Breast epithelium (tissue), 3 donors: ENCODE measurements at regions not wholly inside any gene's neighbourhood (a gene's known extent, or its start where the extent isn't known, plus 50 kb on each side); places are given as distances from the start of the nearest gene placed in this dataset.

Experiments used
- POLR2A ChIP-seq: fragments of 450-650 bp; IDR thresholded peaks from one replicate; pipeline ENCODE4 v1.6.1; 2016; ENCODE audit warnings: antibody characterized with exemption, mild to moderate bottlenecking, moderate library complexity
- POLR2AphosphoS5 ChIP-seq, 3 donors: sonication (generic); formaldehyde crosslinking; IDR thresholded peaks; one replicate each; pipeline ENCODE4 v1.6.1; 2017; ENCODE audit warnings: antibody characterized with exemption in 3 of 3
- TF ChIP-seq, protein P1 (sequence below), 3 donors: fragments of 450-650 bp; IDR thresholded peaks; one replicate each; pipeline ENCODE4 v1.5.1; 2016 to 2017; ENCODE audit warnings: antibody characterized with exemption in 3 of 3, mild to moderate bottlenecking in 3 of 3, moderate library complexity in 3 of 3

DNA sequence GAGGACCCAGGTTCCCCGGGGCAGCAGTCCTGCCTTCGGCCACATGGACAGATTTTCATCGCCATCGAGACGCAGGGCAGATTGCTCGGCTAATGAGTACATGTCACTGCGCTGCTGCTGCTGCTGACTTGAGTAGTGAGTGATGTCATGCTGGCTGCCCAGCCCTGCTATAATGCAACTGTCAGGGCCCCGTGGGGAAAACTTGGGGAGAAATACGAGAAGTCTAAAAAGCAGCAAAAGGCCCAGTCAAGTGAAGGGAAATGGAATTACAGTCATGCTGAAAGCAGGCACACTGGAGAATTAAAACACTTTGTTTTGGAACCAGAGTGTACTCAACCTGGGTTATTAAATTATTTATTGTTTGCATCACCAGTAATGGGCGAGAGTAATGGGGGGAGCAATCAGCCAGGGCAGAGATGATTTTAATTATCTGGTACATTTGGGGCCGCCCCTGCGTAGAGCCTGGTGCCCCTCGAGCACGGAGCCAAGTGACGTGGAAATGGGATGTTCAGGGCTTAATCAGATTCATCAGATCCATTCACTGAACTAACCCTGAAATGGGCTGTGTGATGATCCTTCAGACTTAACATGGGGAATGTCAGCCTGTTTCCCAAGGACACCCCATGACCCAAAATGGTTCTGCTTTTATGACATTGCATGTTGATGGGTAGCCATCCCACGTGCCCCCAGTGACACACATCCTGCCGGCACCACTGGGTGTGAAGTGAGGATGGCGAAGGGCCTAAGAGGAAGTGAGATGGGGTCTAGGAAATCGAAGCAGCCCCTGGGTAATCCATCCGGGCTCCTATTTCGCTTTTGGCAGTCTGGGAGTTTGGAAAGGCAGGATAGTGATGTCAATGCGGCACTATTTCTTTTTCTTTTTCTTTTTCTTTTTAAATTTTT lies 241.6 kb upstream of the CADM1 start:
- TF ChIP-seq, protein P1, sequence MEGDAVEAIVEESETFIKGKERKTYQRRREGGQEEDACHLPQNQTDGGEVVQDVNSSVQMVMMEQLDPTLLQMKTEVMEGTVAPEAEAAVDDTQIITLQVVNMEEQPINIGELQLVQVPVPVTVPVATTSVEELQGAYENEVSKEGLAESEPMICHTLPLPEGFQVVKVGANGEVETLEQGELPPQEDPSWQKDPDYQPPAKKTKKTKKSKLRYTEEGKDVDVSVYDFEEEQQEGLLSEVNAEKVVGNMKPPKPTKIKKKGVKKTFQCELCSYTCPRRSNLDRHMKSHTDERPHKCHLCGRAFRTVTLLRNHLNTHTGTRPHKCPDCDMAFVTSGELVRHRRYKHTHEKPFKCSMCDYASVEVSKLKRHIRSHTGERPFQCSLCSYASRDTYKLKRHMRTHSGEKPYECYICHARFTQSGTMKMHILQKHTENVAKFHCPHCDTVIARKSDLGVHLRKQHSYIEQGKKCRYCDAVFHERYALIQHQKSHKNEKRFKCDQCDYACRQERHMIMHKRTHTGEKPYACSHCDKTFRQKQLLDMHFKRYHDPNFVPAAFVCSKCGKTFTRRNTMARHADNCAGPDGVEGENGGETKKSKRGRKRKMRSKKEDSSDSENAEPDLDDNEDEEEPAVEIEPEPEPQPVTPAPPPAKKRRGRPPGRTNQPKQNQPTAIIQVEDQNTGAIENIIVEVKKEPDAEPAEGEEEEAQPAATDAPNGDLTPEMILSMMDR (IDR thresholded peaks at IDR 0.05), result no peak
- TF ChIP-seq POLR2A, result no peak
- TF ChIP-seq POLR2AphosphoS5 (IDR thresholded peaks at IDR 0.05), result no peak
